Small intestine (tissue), 7 donors: ENCODE measurements at regions not wholly inside any gene's neighbourhood (a gene's known extent, or its start where the extent isn't known, plus 50 kb on each side); places are given as distances from the start of the nearest gene placed in this dataset.

Experiments
- DNase-seq, 2 donors: peaks; one replicate each; pipeline versions ENCODE4 v3.0.0 to v3.0.0-alpha.2; 2013
- FAIRE-seq: peaks from 2 replicates; lab custom pipeline; 2012; peaks lifted over from hg19 to GRCh38; lab: Jason Lieb, UNC
- H3K27ac ChIP-seq, 3 donors: one replicate each; pipeline ENCODE4 v1.5.1; 2013; ENCODE audit warnings: low read length in 2 of 3, mild to moderate bottlenecking in 2 of 3, control low read depth in 1 of 3, inconsistent platforms in 1 of 3, low read depth in 1 of 3, moderate library complexity in 1 of 3
- H3K27me3 ChIP-seq, 3 donors: one replicate each; pipeline ENCODE4 v1.6.1; 2013; ENCODE audit warnings: low read length in 3 of 3, inconsistent platforms in 1 of 3; ENCODE audit not compliant: control insufficient read depth in 3 of 3, insufficient read depth in 3 of 3
- H3K36me3 ChIP-seq, 3 donors: one replicate each; pipeline ENCODE4 v1.6.1; 2013; ENCODE audit warnings: low read length in 3 of 3, inconsistent platforms in 1 of 3, low read depth in 1 of 3, mild to moderate bottlenecking in 1 of 3, moderate library complexity in 1 of 3; ENCODE audit not compliant: control insufficient read depth in 3 of 3, insufficient read depth in 2 of 3
- H3K4me1 ChIP-seq, 3 donors: one replicate each; pipeline ENCODE4 v1.6.1; 2013; ENCODE audit warnings: low read length in 2 of 3, inconsistent platforms in 1 of 3, low read depth in 1 of 3, mild to moderate bottlenecking in 1 of 3, moderate library complexity in 1 of 3; ENCODE audit not compliant: control insufficient read depth in 3 of 3, insufficient read depth in 2 of 3
- H3K4me3 ChIP-seq, 3 donors: one replicate each; pipeline ENCODE4 v1.5.1; 2013; ENCODE audit warnings: low read length in 3 of 3, control low read depth in 1 of 3, inconsistent platforms in 1 of 3, low read depth in 1 of 3, mild to moderate bottlenecking in 1 of 3, moderate library complexity in 1 of 3
- H3K9me3 ChIP-seq, 2 donors: one replicate each; pipeline ENCODE4 v1.6.1; 2013; ENCODE audit warnings: low read depth in 1 of 2, low read length in 1 of 2; ENCODE audit not compliant: control insufficient read depth in 2 of 2, insufficient read depth in 1 of 2
- WGBS, 3 donors: extraction: QIAGEN DNeasy Blood & Tissue Kit; methylation state at CpG; one replicate each; pipeline ENCODE4 v1.1.7; 2013; 5-methylcytosine and 5-hydroxymethylcytosine counted together
- donor health status: healthy with polysubstance abuse.
- donor health status: control.
- donor health status: control.
- donor health status: Bipolar disorder and iron deficiency.
- donor health status: healthy.

DNA sequence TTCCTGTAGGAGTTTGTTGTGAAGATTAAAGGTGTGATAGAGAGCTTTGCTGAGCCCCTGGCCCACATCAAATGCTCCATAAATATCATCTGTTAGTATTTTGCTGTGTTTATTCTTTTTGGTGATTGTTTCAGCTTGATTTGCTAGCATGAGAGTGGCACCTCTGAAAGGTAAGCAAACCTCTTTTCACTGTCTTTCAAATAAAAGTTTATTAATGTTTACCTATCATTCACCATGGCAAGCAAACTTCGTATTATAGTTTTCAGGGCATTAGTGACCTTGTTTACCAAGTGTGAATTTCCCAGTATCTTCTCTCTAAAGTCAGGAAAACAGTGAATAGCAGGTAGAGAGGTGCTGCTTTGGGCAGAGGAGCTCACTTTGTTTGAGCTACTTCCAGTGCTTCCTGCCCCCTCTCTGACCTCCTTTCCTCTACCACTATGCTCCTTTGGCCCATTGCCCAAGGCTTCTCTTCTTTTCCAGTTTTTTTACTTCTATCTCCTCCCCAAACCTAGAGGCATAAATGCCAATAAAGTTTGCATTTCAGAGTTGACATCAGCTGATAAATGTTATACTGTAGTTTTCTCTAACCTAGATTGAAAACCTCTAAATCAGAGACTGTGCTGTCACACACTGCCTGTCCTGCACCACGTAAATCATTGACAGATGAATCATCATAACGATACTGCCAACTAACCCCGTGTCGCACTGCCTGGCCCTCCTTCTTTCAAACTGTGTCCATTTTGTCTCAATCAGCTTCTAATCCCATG is 569.0 kb downstream of the TUSC7 start:
- peak; percentile 84 to 87 for DNase-seq
- WGBS, 3 donors: 12 to 34% (median 27%) methylated on average over 5 of the region's 5 CpGs
- no peaks in the 10 kb centered on the region for H3K27me3 ChIP-seq
- H3K27ac ChIP-seq: peak overlapping the region in 2 of 3 donors; percentile 32 to 73
- peaks cover 0 to 16% (median 0%) of the 10 kb centered on the region in 3 donors for H3K4me1 ChIP-seq
- no peaks in the 10 kb centered on the region for H3K36me3 ChIP-seq
- H3K9me3 ChIP-seq: no peaks in the 10 kb centered on the region
- H3K4me3 ChIP-seq: no peak overlapping the region
- no peak for FAIRE-seq

DNA sequence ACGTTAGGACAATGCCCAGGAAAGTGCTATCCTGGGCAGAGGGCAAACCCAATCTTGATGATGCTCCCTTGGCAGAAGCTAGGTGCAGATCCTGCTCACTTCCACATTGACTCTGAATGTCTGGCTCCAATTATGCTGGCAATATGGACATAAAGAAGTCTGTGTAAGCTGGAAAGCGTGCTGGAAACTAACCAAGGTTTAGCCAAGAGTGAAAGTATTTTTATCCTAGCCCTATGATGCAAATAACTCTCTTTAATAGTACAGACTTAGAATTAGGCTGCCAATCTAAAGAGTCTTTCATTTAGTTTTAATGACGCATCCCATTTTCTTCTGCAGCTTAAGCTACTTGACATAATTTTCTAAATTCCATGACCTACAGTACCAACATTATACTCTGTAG is 571.8 kb downstream of the TUSC7 start:
- Histone ChIP-seq H3K4me1 (peaks cover 0 to 16% (median 0%) of the 10 kb centered on the region in 3 donors), H3K27ac (no peak overlapping the region), H3K27me3 (no peaks in the 10 kb centered on the region), H3K9me3 (no peaks in the 10 kb centered on the region), H3K36me3 (no peaks in the 10 kb centered on the region), H3K4me3 (no peak overlapping the region)
- FAIRE-seq: no peak
- 71 to 76% (median 73%) methylated on average over 3 of the region's 3 CpGs for WGBS, 3 donors
- no peak for DNase-seq

DNA sequence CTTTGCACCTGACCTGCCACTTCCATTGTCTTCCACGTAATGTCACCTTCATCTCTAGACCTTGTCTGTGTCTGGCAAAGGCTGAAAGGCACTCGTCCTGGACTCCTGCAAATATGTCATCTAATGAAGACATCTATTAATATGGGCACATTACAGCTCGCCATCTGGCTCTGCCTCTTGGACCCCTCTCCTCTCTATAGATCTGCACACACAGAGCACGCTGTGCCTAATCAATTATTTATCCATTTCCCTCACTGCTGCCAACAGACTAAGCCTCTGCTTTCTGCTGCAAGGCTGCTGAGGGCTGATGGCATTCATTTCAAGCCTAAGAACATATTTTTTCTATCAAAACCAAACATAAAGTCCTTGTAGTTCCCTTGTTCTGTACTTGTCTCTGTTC is 573.0 kb downstream of the TUSC7 start:
- no peak for DNase-seq
- Histone ChIP-seq H3K9me3 (no peaks in the 10 kb centered on the region), H3K4me1 (peaks cover 0 to 16% (median 0%) of the 10 kb centered on the region in 3 donors), H3K36me3 (no peaks in the 10 kb centered on the region), H3K27me3 (no peaks in the 10 kb centered on the region), H3K4me3 (no peak overlapping the region), H3K27ac (no peak overlapping the region)
- 75 to 84% (median 79%) methylated on average over 4 of the region's 4 CpGs for WGBS, 3 donors
- no peak for FAIRE-seq

DNA sequence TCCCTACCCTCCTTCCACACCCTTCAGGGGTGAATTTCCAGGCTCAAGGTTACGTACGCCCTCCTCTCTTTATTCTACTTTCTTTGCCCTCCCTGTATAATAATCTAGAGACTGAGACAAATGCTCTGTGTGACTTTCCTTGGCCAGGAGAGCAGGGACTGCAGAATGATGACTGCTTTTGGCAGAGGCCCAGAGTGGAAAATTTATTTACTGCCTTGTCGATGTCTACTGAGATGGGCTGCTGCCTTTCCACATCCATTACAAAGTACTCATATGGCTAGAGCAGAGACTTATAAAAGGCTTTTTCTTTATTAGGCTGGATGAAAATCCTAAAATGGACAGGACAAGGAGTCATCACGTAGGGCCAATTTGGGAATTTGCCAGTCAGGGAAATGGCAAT is 576.2 kb downstream of the TUSC7 start:
- WGBS, 3 donors: 31 to 52% (median 48%) methylated on average over 4 of the region's 4 CpGs
- no peak for DNase-seq
- H3K36me3 ChIP-seq: no peaks in the 10 kb centered on the region
- no peak overlapping the region for H3K27ac ChIP-seq
- no peak overlapping the region for H3K4me3 ChIP-seq
- H3K4me1 ChIP-seq: no peaks in the 10 kb centered on the region
- FAIRE-seq: no peak
- H3K27me3 ChIP-seq: no peaks in the 10 kb centered on the region
- no peaks in the 10 kb centered on the region for H3K9me3 ChIP-seq

DNA sequence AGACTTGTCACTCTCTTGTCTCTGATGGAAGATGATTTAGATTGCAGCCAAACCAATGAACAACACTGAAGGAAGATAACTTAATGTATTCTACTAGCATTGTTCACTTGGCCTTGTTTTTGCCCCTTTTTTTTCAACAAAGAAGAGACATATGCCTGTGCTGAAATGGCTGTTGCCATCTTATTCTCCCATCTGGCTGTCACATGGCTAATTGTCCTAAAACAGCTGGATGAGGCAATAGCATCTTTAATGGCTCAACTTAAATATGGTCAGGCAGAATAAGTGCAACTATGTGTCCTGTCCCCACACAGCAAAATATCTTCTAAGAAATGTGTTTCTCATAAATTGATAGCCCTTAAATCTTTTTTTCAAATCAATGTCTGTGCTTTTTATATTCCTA is 576.9 kb downstream of the TUSC7 start:
- H3K27ac ChIP-seq: no peak overlapping the region
- no peaks in the 10 kb centered on the region for H3K9me3 ChIP-seq
- no peak overlapping the region for H3K4me3 ChIP-seq
- no peak for FAIRE-seq
- no peak for DNase-seq
- no peaks in the 10 kb centered on the region for H3K36me3 ChIP-seq
- H3K4me1 ChIP-seq: no peaks in the 10 kb centered on the region
- no peaks in the 10 kb centered on the region for H3K27me3 ChIP-seq

DNA sequence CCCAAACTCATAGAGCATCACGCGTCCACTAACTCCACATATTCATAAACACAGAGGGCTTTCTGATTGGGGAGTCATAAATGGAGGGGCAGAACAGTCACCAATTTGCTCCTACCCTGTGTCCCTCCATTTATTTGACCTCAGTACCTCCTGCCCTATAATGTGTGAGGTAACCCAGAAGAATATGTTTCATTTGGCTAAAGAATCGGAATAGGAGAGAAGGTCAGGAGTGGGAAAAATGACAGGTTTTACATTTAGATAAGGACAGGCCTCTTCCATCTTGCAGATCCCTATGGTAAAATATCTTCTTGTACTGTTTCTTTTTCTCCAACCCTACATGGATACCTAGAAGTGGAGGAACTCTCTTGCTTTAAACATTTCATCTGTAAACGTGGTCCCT is 578.0 kb downstream of the TUSC7 start:
- no peak for FAIRE-seq
- Histone ChIP-seq H3K27me3 (no peaks in the 10 kb centered on the region), H3K4me1 (no peaks in the 10 kb centered on the region), H3K27ac (no peak overlapping the region), H3K9me3 (no peaks in the 10 kb centered on the region), H3K36me3 (no peaks in the 10 kb centered on the region), H3K4me3 (no peak overlapping the region)
- 71 to 79% (median 72%) methylated on average over 4 of the region's 4 CpGs for WGBS, 3 donors
- DNase-seq: no peak

DNA sequence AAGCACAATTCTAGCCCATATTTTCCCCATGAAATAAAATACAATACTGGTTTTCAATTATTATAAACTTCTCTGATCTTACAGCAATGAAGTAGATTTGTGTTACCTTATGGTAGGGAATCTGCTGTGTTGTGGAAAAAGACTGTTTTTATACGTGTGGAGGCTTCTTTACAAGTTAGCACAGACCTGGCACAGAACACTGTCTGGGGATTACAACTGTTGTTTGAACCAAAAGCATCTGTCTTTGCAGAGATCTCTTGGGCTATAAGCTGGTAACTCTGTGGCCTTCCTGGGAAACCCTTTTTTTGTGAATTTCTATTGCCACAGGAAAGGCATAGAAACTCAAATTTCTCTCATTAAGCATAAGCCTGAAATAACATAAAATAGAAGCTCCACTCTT is 581.9 kb downstream of the TUSC7 start:
- 54 to 68% (median 56%) methylated on average over 1 of the region's 1 CpG for WGBS, 3 donors
- no peaks in the 10 kb centered on the region for H3K27me3 ChIP-seq
- no peak overlapping the region for H3K4me3 ChIP-seq
- FAIRE-seq (no peak), DNase-seq (no peak)
- H3K9me3 ChIP-seq: no peaks in the 10 kb centered on the region
- no peak overlapping the region for H3K27ac ChIP-seq
- H3K4me1 ChIP-seq: peaks cover 0 to 3% (median 0%) of the 10 kb centered on the region in 3 donors
- no peaks in the 10 kb centered on the region for H3K36me3 ChIP-seq

DNA sequence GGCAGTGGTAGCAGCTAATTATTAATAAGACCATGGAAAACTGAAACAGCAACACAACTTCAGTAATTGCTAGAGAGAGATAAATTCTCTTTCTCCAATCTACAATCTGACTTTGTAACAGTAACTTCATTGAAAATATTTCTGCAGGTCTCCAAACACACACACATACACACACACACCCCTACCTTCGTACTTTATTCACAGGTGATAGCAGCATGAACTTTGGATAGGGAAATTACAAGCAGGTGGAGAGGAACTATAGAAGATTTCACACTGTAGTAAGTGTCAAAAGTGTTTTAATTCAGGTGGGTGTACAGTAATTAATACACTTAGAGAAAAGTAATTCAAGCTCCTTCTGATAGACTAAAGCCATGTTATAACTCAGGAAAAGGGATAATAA is 587.5 kb downstream of the TUSC7 start:
- peak; percentile 79 to 86 for DNase-seq
- Histone ChIP-seq H3K36me3 (no peaks in the 10 kb centered on the region), H3K27me3 (no peaks in the 10 kb centered on the region), H3K4me3 (no peak overlapping the region), H3K4me1 (peaks cover 0 to 10% (median 0%) of the 10 kb centered on the region in 3 donors), H3K9me3 (no peaks in the 10 kb centered on the region), H3K27ac (peak overlapping the region in 1 of 3 donors; percentile 72)
- 5 to 58% (median 16%) methylated on average over 1 of the region's 1 CpG for WGBS, 3 donors
- peak; percentile 73 for FAIRE-seq

DNA sequence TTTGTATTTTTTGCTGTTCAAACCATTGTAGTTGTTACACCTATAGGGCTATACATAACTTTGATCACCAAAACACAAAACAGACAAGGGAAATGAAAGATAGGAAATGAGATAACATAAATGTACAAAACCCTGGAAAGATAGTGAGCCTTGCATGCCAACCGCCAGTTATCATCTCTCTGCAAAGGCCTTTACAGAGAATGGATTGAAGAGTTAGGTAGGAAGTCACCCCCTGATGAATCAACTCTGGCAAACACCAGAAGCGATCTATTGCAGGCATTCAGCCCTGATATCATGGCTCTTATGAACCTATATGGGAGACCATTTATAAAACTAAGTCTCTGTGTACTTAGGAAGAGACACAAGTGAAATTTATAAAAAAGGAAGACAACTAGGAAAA is 588.0 kb downstream of the TUSC7 start:
- peaks cover 0 to 10% (median 0%) of the 10 kb centered on the region in 3 donors for H3K4me1 ChIP-seq
- DNase-seq: no peak
- peak overlapping the region in 1 of 3 donors; percentile 72 for H3K27ac ChIP-seq
- no peaks in the 10 kb centered on the region for H3K27me3 ChIP-seq
- H3K9me3 ChIP-seq: no peaks in the 10 kb centered on the region
- no peak for FAIRE-seq
- no peak overlapping the region for H3K4me3 ChIP-seq
- H3K36me3 ChIP-seq: no peaks in the 10 kb centered on the region
- 63 to 82% (median 67%) methylated on average over 2 of the region's 2 CpGs for WGBS, 3 donors
